Neutrophil (primary cell): ENCODE measurements at regions not wholly inside any gene's neighbourhood (a gene's known extent, or its start where the extent isn't known, plus 50 kb on each side); places are given as distances from the start of the nearest gene placed in this dataset.
A peak's percentile ranks its signal among the peaks of the same experiment; 100 is the strongest.

Experiments
- H3K27ac ChIP-seq: fragments of 200-600 bp; sonication (generic); 2 replicates; pipeline ENCODE4 v1.5.1; 2016; ENCODE audit warnings: mild to moderate bottlenecking, moderate library complexity
- H3K27me3 ChIP-seq: fragments of 200-600 bp; sonication (generic); 2 replicates; pipeline ENCODE4 v1.6.0; 2016; ENCODE audit warnings: mild to moderate bottlenecking
- H3K36me3 ChIP-seq: fragments of 200-600 bp; sonication (generic); 2 replicates; pipeline ENCODE4 v1.5.1; 2017
- H3K4me1 ChIP-seq, 2 experiments: fragments of 200-600 bp in 1 of 2; sonication (generic) in 1 of 2; 1 replicate in 1 of 2; 2 replicates in 1 of 2; pipeline versions ENCODE4 v1.5.1 to v1.6.1; 2013 to 2016; ENCODE audit warnings: low read depth in 1 of 2, low read length in 1 of 2, mild to moderate bottlenecking in 1 of 2, moderate library complexity in 1 of 2; ENCODE audit not compliant: control insufficient read depth in 1 of 2, insufficient read depth in 1 of 2
- H3K4me3 ChIP-seq, 2 experiments: fragments of 200-600 bp in 1 of 2; sonication (generic) in 1 of 2; 1 replicate in 1 of 2; 2 replicates in 1 of 2; pipeline ENCODE4 v1.5.1; 2013 to 2016; ENCODE audit warnings: low read depth in 1 of 2, low read length in 1 of 2, mild to moderate bottlenecking in 1 of 2, moderate library complexity in 1 of 2
- H3K9me3 ChIP-seq: fragments of 200-600 bp; sonication (generic); 2 replicates; pipeline ENCODE4 v1.5.1; 2016
- CTCF ChIP-seq: fragments of 200-600 bp; sonication (generic); IDR thresholded peaks from 2 replicates; pipeline ENCODE4 v1.5.1; 2016; ENCODE audit warnings: antibody characterized with exemption

GRCh38 chr3:72454441-72454840 lies 393.8 kb downstream of the SHQ1 start:
- Histone ChIP-seq H3K27ac (peak overlapping the region; percentile 95), H3K4me3 (peak overlapping the region in 1 of 2 experiments; percentile 39), H3K27me3 (no peaks in the 10 kb centered on the region), H3K9me3 (no peaks in the 10 kb centered on the region), H3K36me3 (no peaks in the 10 kb centered on the region), H3K4me1 (peaks cover 30 to 33% of the 10 kb centered on the region in 2 experiments)
- no peak for TF ChIP-seq CTCF

GRCh38 chr3:72453706-72454105 lies 394.5 kb downstream of the SHQ1 start:
- Histone ChIP-seq H3K27me3 (no peaks in the 10 kb centered on the region), H3K36me3 (no peaks in the 10 kb centered on the region)
- TF ChIP-seq CTCF: no peak

GRCh38 chr3:72452745-72453144 lies 395.5 kb downstream of the SHQ1 start:
- peaks cover 32 to 37% of the 10 kb centered on the region in 2 experiments for H3K4me1 ChIP-seq
- no peaks in the 10 kb centered on the region for H3K27me3 ChIP-seq
- no peaks in the 10 kb centered on the region for H3K36me3 ChIP-seq
- no peak overlapping the region for H3K27ac ChIP-seq
- no peak for TF ChIP-seq CTCF
- no peaks in the 10 kb centered on the region for H3K9me3 ChIP-seq
- H3K4me3 ChIP-seq: no peak overlapping the region

More at GRCh38 chr3:72453706-72454105, 394.5 kb downstream of the SHQ1 start:
- no peaks in the 10 kb centered on the region for H3K9me3 ChIP-seq
- H3K4me3 ChIP-seq: no peak overlapping the region
- H3K4me1 ChIP-seq: peaks cover 30 to 33% of the 10 kb centered on the region in 2 experiments
- peak overlapping the region; percentile 95 for H3K27ac ChIP-seq

- Histone ChIP-seq H3K27me3 (no peaks in the 10 kb centered on the region), H3K9me3 (no peaks in the 10 kb centered on the region), H3K27ac (no peak overlapping the region), H3K36me3 (no peaks in the 10 kb centered on the region), H3K4me1 (peaks cover 37 to 42% of the 10 kb centered on the region in 2 experiments), H3K4me3 (no peak overlapping the region)
- TF ChIP-seq CTCF: no peak
Observed at GRCh38 chr3:72451841-72452240, 396.4 kb downstream of the SHQ1 start.

- no peak for TF ChIP-seq CTCF
- H3K4me3 ChIP-seq: no peak overlapping the region
- H3K36me3 ChIP-seq: no peaks in the 10 kb centered on the region
- H3K9me3 ChIP-seq: no peaks in the 10 kb centered on the region
- H3K4me1 ChIP-seq: peaks cover 25 to 38% of the 10 kb centered on the region in 2 experiments
- no peaks in the 10 kb centered on the region for H3K27me3 ChIP-seq
- no peak overlapping the region for H3K27ac ChIP-seq
Observed at GRCh38 chr3:72449551-72449950, 398.7 kb downstream of the SHQ1 start.

- no peak overlapping the region for H3K27ac ChIP-seq
- no peaks in the 10 kb centered on the region for H3K27me3 ChIP-seq
- no peak for TF ChIP-seq CTCF
- H3K4me3 ChIP-seq: no peak overlapping the region
- H3K4me1 ChIP-seq: peaks cover 25 to 38% of the 10 kb centered on the region in 2 experiments
- H3K9me3 ChIP-seq: no peaks in the 10 kb centered on the region
- H3K36me3 ChIP-seq: no peaks in the 10 kb centered on the region
Observed at GRCh38 chr3:72448858-72449257, 399.4 kb downstream of the SHQ1 start.
